A673 (cell line): ENCODE measurements at regions not wholly inside any gene's neighbourhood (a gene's known extent, or its start where the extent isn't known, plus 50 kb on each side); places are given as distances from the start of the nearest gene placed in this dataset.

Source experiments
- BruUV-seq: library from RNA; stranded (reverse); fragments of 400-500 nt; replicated peaks from 2 replicates; lab custom pipeline; 2021; lab: Mats Ljungman, UMichigan
- CTCF ChIA-PET: fragments of 300-600 bp; sonication (Branson Sonifier 250); formaldehyde crosslinking; loops from one replicate; lab custom pipeline; 2022; ENCODE audit warnings: antibody characterized with exemption; lab: Charles Lee
- POLR2A ChIA-PET: fragments of 300-600 bp; sonication (Branson Sonifier 250); formaldehyde crosslinking; loops from one replicate; lab custom pipeline; 2022; ENCODE audit warnings: antibody characterized with exemption; ENCODE audit not compliant: low non-redundant PET; lab: Charles Lee
- DNase-seq: peaks from one replicate; pipeline ENCODE4 v3.0.0-alpha.2; 2015; ENCODE audit warnings: low spot score
- H3K27ac ChIP-seq: fragments of 200-600 bp; sonication (generic); 2 replicates; pipeline ENCODE4 v1.5.1; 2016; ENCODE audit warnings: mixed run types, low read depth, mild to moderate bottlenecking, mixed read lengths, antibody characterized with exemption, low read length; ENCODE audit not compliant: poor library complexity, severe bottlenecking
- H3K27me3 ChIP-seq: fragments of 200-600 bp; sonication (generic); replicated peaks from 2 replicates; pipeline ENCODE4 v1.6.1; 2017; ENCODE audit warnings: mixed run types, low read depth, mild to moderate bottlenecking, mixed read lengths, antibody characterized with exemption, low read length; ENCODE audit not compliant: insufficient read depth, poor library complexity
- H3K36me3 ChIP-seq: fragments of 200-600 bp; sonication (generic); 2 replicates; pipeline ENCODE4 v1.6.1; 2016; ENCODE audit warnings: mixed run types, mild to moderate bottlenecking, mixed read lengths, antibody characterized with exemption, low read length; ENCODE audit not compliant: insufficient read depth, poor library complexity, severe bottlenecking
- H3K4me1 ChIP-seq: fragments of 200-600 bp; sonication (generic); 2 replicates; pipeline ENCODE4 v1.6.1; 2017; ENCODE audit warnings: mixed run types, mild to moderate bottlenecking, mixed read lengths, antibody characterized with exemption, low read length; ENCODE audit not compliant: insufficient read depth, poor library complexity, severe bottlenecking
- H3K4me3 ChIP-seq: fragments of 200-600 bp; sonication (generic); 2 replicates; pipeline ENCODE4 v1.5.1; 2016; ENCODE audit warnings: low read depth, mixed run types, mild to moderate bottlenecking, mixed read lengths, low read length; ENCODE audit not compliant: poor library complexity, severe bottlenecking
- H3K9me3 ChIP-seq: fragments of 200-600 bp; sonication (generic); 2 replicates; pipeline ENCODE4 v1.6.1; 2016; ENCODE audit warnings: mixed run types, low read depth, mild to moderate bottlenecking, mixed read lengths, antibody characterized with exemption, low read length; ENCODE audit not compliant: poor library complexity, severe bottlenecking
- EZH2 ChIP-seq: fragments of 200-600 bp; sonication (generic); IDR thresholded peaks from 2 replicates; pipeline ENCODE4 v1.6.1; 2017; ENCODE audit warnings: borderline replicate concordance, low read depth, mild to moderate bottlenecking, mixed read lengths, antibody characterized with exemption, low read length; ENCODE audit not compliant: poor library complexity, severe bottlenecking
- intact Hi-C: fragments of 100-400 bp; cut with micrococcal nuclease; formaldehyde crosslinking; loops from one replicate; pipeline ENCODE4 v1.10.0; 2022; ENCODE audit not compliant: unreplicated experiment
- TF ChIP-seq, protein P1 (sequence below): fragments of 300-800, 200-600 bp; sonication (generic); conservative IDR thresholded peaks from 2 replicates; pipeline ENCODE4 v1.5.1; 2017; ENCODE audit warnings: low read depth, mild to moderate bottlenecking, antibody characterized with exemption, low read length, moderate library complexity, mixed read lengths

DNA sequence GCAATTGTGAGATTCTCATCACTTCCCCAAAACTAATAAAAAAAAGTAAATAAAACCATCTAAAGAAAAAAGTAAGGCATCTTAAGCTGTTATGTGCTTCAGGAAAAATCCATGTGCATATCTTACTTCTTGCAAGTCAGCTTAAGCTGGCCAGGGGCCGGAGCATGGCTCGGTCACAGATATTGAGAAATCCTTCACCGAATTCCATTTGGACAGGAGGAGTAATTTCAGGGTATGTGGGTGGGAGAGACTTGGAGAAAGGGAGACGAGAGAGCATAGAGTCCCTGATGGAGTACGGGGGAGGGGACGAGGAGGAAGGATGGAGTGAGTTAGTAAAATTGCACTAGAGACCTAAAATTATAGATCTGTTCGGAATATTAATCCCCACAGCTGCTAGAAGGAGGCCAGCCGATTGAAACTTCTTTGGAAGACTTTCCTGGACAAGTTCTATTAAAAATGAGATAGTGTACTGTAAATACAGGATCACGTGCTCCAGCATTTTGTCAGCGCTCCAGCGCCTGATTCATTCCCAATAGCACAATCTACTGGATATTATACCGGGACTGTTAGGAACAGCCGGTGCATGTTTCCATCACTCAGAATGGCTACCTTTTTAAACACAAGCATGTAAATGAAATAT lies 438.5 kb downstream of the ZNF516 start:
- TF ChIP-seq EZH2, result no peak
- TF ChIP-seq, protein P1, sequence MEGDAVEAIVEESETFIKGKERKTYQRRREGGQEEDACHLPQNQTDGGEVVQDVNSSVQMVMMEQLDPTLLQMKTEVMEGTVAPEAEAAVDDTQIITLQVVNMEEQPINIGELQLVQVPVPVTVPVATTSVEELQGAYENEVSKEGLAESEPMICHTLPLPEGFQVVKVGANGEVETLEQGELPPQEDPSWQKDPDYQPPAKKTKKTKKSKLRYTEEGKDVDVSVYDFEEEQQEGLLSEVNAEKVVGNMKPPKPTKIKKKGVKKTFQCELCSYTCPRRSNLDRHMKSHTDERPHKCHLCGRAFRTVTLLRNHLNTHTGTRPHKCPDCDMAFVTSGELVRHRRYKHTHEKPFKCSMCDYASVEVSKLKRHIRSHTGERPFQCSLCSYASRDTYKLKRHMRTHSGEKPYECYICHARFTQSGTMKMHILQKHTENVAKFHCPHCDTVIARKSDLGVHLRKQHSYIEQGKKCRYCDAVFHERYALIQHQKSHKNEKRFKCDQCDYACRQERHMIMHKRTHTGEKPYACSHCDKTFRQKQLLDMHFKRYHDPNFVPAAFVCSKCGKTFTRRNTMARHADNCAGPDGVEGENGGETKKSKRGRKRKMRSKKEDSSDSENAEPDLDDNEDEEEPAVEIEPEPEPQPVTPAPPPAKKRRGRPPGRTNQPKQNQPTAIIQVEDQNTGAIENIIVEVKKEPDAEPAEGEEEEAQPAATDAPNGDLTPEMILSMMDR, result no peak
- H3K9me3 ChIP-seq, result no peaks in the 10 kb centered on the region
- no peaks in the 10 kb centered on the region for H3K27me3 ChIP-seq
- POLR2A ChIA-PET, result no interaction called here
- DNase-seq, result no peak
- intact Hi-C loops, result no loop called here
- H3K36me3 ChIP-seq, result no peaks in the 10 kb centered on the region
- H3K4me1 ChIP-seq, result no peaks in the 10 kb centered on the region
- H3K27ac ChIP-seq, result no peak overlapping the region
- H3K4me3 ChIP-seq, result no peak overlapping the region
- CTCF ChIA-PET, result no interaction called here
- no TSS peak for BruUV-seq

- intact Hi-C loops, result no loop called here
- no peaks in the 10 kb centered on the region for H3K4me1 ChIP-seq
- BruUV-seq, result no TSS peak
- DNase-seq, result no peak
- TF ChIP-seq EZH2, result no peak
- no peaks in the 10 kb centered on the region for H3K27me3 ChIP-seq
- no peak overlapping the region for H3K4me3 ChIP-seq
- ChIA-PET CTCF (no interaction called here), POLR2A (no interaction called here)
- no peaks in the 10 kb centered on the region for H3K9me3 ChIP-seq
- H3K36me3 ChIP-seq, result no peaks in the 10 kb centered on the region
- no peak overlapping the region for H3K27ac ChIP-seq
These were observed 439.5 kb downstream of the ZNF516 start for GRCh38 chr18:76055578-76055977.

GRCh38 chr18:76055025-76055424 lies 440.0 kb downstream of the ZNF516 start:
- Histone ChIP-seq H3K36me3 (no peaks in the 10 kb centered on the region), H3K27ac (no peak overlapping the region), H3K9me3 (no peaks in the 10 kb centered on the region), H3K4me1 (no peaks in the 10 kb centered on the region), H3K4me3 (no peak overlapping the region), H3K27me3 (no peaks in the 10 kb centered on the region)
- BruUV-seq, result no TSS peak
- intact Hi-C loops, result no loop called here
- CTCF ChIA-PET, result no interaction called here
- no peak for DNase-seq
- TF ChIP-seq, protein P1, result no peak
- TF ChIP-seq EZH2, result no peak
- POLR2A ChIA-PET, result no interaction called here

- POLR2A ChIA-PET, result no interaction called here
- no TSS peak for BruUV-seq
- intact Hi-C loops, result no loop called here
These were observed 440.9 kb downstream of the ZNF516 start for GRCh38 chr18:76054156-76054555.

More at GRCh38 chr18:76054156-76054555, 440.9 kb downstream of the ZNF516 start:
- CTCF ChIA-PET, result no interaction called here
- TF ChIP-seq, protein P1, result no peak
- TF ChIP-seq EZH2, result no peak
- no peak overlapping the region for H3K27ac ChIP-seq
- H3K9me3 ChIP-seq, result no peaks in the 10 kb centered on the region
- DNase-seq, result no peak
- no peaks in the 10 kb centered on the region for H3K4me1 ChIP-seq
- no peaks in the 10 kb centered on the region for H3K27me3 ChIP-seq
- H3K36me3 ChIP-seq, result no peaks in the 10 kb centered on the region
- H3K4me3 ChIP-seq, result no peak overlapping the region
